GM21576 (cell line): ENCODE measurements at regions not wholly inside any gene's neighbourhood (a gene's known extent, or its start where the extent isn't known, plus 50 kb on each side); places are given as distances from the start of the nearest gene placed in this dataset.

Experiments used
- ATAC-seq: cut with Tn5 transposase; IDR thresholded peaks from one replicate; pipeline ENCODE4 v1.9.1; 2021; ENCODE audit warnings: mild to moderate bottlenecking, moderate library complexity; ENCODE audit not compliant: unreplicated experiment

DNA sequence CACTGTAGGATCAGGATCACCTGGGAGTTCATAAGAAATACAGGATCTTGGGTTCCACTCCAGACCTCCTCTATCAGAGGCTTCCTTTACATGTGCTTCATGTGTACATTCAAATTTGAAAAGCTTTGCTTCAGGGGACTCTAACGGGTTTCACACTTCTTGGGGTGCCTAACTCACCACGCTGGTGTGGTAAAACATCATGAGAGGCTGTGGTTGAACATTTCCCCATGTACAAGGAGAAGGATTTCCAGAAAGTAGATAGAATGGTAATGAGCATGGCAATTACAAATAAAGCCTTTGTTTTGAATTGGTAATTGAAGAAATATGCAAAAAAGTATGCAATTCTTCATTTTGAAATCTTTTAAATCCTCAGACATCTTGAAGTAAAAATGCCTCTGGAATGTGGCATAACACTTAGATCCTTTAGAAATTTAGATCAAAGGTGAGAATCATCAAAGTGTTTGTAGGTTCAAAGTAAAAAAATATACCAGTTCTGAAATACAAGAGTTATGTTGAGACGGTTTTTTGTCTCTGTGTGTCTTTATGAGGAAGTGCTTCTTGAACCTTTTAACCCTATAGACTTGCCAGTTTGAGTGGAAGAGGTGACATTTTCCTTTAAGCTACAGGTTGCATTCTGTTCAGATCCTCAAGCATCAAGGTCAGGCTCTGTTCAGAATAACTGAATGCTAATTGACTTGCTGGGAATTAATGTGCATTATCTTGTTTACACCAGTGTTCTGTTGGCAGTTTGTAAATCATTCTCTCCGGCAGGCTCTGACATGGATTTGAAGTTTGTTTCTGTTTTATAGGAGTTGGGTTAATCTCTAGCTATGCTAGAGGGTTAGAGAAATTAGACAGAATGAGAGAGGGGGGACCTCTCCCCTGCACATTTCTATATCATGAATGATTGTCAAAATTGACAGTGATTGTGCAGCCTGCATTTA, 415.3 kb downstream of the MAN2A1 start:
- ATAC-seq = no peak

DNA sequence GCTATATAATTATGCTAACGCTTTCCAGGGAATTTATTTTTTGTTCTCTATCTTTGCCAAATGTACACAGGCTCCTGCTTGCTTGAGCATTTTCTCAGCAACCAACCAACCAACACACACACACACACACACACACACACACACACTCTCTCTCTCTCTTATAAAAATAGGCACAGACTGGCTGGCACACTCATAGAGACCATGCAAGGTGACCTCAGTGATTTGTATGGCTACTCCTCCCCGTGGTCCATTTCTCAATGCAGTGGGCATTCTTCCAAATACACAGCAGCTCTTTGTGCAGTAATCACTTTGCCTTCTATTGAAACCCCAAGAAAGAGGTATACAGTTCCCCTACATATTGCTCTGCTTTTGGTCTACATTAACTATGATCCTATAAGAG, 416.0 kb downstream of the MAN2A1 start:
- ATAC-seq = no peak

DNA sequence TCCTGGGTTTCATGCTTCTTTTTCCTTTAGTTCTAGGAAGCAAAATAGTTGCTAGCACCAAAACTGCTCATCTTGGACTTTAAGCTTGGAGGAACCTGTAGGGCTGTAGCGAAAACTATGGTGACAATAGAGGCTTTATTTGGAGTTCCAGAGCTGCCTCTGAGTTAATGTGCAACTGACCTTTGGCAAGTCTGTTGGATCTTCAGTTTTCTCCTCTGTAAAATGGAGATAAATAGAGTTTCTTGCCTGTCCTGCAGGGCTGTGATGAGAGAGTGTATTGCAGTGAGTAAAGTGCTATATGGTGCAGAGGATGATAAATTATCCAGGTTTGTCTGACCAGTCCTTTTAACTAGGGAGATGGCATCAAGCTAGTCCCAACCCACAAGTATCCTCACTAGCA, 417.0 kb downstream of the MAN2A1 start:
- ATAC-seq = no peak

DNA sequence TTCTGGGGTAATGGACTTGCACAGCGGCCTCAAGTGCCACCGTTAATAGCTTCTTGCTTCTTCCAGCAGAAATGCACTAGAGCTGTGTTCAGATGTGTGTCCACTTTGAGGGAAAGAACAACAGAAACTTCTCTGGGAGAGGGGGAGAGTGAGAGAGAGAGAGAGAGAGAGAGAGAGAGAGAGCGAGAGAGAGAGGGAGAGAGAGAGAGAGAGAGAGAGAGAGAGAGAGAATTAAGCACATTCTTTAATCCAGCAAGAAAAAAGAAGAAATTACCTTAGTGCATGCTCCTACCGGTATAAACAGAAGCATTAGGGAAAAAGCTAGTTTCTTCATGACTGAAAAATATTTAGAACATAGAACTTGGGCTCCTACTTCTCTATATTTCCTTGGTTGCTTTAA, 418.8 kb downstream of the MAN2A1 start:
- no peak for ATAC-seq

DNA sequence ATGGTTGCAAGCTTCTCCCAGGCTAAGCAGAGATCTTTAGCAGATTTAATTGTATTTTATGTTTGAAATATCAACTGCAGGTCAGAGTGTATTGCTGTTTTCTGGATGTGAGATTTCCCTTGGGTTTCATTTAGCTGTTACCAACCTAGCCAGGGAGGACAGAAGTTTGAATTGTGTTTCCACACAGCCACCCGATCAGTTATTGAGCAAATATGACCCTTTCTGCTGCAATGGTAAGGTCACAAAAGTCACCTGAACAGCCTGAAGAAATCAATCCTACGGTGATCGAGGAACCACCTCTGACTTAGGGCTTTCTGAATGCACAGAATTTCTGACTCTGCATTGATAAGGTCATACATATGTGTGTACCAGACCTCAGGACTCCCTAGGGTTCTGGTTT, 419.9 kb downstream of the MAN2A1 start:
- ATAC-seq = no peak

DNA sequence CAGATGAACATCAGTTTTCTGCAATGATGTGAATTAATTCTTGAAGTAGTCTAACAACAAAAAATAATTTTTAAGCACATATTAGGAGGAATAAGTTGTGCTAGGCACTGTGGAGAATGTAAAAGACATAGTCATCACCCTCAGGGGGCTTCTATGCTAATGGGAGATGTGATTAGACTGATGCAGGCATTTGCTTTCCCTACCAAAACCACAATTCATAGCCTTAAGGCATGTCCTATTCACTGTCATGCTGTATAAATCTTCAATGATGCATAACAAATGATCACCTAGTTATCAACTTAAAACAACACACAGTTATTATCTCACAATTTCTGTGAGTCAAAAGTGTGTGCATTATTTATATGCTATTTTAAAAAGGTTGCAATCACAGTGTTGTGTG, 422.6 kb downstream of the MAN2A1 start:
- ATAC-seq = no peak

DNA sequence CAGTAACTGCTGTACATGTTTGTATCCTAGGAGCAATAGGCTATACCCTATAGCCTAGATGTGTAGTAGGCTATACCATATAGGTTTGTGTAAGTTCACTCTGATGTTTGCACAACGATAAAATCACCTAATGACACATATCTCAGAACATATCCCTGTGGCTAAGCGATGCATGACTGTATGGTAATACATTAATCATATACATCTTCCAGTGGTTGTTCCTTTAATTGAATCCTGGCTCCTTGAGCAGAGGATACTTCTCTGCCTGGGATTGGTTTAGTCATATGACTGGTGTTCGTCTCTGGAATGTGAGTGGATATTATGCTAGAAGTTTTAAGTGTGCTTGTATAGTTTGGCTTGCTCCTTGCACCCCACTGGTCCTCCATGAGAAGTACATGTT, 425.8 kb downstream of the MAN2A1 start:
- no peak for ATAC-seq

DNA sequence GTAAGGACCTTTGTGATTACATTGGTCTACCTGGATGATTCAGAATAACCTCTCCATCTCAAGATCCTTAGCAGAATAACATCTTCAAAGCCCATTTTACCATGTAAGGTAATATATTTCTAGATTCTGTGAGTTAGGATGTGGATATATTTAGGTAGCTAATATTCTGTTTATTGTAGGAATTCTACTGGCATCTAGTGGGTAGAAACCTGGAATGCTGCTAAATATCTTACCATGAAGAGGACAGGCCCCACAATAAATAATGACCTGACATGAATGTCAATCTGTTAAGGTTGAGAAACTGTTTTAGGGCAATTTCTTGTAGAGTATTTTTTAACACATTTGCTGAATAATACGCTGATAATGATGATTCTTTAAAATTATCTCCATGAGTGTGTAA, 426.8 kb downstream of the MAN2A1 start:
- ATAC-seq = no peak

DNA sequence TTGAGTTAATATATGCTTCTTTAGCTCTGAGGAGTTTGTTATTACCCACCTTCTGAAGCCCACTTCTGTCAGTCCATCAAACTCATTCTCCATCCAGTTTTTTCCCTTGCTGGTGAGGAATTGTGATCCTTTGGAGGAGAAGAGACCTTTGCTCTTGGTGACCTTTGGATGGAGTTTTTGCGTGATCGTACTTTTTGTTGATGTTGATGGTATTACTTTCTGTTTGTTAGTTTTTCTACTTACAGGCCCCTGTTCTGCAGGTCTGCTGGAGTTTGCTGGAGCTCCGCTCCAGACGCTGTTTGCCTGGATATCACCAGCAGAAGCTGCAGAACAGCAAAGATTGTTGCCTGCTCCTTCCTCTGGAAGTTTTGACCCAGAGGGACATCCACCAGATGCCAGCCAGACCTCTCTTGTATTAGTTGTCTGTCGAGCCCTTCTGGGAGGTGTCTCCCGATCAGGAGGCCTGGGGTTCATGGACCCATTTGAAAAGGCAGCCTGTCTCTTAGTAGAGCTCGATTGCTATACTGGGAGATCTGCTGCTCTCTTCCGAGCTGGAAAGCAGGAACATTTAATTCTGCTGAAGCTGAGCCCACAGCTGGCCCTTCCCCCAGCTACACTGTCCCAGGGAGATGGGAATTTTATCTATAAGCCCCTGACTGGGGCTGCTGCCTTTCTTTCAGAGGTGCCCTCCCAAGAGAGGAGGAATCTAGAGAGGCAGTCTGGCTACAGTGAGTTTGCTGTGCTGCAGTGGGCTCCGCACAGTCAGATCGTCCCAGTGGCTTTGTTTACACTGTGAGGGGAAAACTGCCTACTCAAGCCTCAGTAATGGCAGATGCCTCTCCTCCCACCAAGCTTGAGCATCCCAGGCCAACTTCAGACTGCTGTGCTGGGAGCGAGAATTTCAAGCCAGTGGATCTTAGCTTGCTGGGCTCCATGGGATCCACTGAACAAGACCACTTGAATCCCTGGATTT, 445.5 kb downstream of the MAN2A1 start:
- ATAC-seq = no peak

DNA sequence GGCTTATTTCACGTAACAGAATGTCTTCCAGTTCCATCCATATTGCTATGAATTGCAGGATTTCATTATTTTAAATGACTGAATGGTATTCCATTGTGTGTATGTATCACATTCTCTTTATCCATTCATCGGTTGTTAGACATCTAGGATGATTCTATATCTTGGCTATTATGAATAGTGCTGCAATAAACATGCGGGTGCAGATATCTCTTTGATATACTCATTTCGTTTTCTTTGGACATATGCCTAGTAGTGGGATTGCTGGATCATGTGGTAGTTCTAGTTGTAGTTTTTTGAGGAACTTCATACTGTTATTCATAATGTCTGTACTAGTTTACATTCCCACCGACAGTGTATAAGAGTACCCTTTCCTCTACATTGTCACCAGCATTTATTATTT, 460.5 kb downstream of the MAN2A1 start:
- ATAC-seq = no peak

DNA sequence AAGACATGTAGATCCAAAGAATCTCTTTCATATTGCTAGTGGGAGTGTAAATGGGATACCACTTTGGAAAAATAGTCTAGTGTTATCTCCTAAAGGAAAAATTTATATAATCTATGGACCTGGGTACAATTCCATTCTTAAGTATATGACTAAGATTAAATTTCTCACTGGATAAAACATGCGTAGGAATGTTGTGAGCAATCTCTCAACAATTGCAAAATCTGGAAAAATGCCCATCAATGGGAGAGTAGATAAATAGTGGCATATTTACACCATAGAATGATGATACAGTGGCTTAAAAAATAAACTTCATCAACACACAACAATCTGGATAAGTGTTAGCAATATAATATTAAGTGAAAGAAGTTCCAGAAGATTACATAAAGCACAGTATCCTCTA, 469.5 kb downstream of the MAN2A1 start:
- no peak for ATAC-seq

DNA sequence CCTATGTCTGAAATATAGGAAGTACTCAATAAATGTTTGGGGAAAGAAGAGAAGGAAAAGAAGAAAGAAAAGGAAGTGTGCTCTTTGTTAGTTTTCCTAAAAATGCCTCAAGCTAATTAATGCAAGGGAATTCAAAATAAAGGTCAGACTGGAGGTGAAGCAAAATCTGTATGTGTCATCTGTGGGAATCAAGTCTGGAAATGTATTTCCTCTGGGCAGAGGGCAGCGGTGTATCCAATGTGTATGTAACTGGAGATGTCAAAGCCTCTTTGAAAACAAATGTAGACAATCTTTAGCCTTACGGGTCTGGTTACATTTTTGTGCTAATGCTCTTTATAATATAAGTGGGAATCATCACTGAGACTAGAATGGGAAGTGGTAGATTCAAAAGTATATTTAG, 471.4 kb downstream of the MAN2A1 start:
- no peak for ATAC-seq

DNA sequence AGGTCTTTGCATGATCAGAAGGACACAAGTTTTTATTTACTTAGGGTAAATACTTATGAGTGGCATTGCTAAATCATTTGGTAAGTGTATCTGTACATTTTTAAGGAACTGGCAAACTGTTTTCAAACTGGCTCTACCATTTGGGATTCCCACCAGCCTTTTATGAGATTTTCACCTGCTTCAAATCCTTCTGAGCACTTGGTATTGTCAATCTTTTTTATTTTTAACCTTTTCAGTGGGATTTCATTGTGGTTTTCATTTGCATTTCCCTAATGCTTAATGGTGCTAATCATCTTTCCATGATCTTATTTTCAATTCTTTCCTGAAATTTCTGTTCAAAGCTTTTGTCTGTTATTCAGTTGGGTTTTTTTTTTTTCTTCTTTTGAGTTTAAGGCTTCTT, 475.6 kb downstream of the MAN2A1 start:
- no peak for ATAC-seq

DNA sequence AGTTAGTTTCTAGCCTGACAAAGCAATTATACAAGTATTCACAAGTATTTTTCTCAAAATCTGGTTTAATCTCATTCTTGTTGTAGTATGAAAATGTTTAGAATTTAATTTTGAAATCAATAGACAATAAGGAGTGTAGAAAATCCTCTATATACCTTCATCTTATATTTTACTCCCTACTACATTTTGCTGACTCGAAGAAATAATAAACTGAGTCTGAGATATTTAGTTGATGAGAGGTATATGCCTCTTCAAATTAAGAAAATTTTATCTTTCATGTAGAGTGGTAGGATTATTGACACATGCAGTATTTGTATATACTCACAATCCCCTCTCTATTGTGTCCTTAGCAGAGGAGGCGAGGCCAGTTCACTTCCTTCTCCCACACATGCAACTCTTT, 477.7 kb downstream of the MAN2A1 start:
- no peak for ATAC-seq

DNA sequence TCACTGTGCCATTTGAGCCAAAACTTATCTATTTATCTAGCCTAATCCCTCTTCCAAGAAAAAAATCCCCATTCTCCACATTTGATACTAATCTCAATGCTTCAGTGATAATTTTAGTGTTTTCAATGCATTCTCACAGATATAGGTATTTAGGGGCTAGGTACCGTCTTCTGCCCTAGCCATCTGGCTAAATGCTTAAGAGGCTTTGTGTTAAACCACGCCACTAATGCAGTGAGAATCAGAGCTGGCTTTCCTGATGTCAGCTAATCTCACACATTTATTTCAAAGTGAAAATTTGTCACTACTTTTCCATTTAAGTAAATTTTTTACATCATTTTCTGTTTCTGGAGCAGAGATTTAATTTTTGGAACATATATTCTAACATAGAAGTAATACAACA, 479.7 kb downstream of the MAN2A1 start:
- no peak for ATAC-seq

DNA sequence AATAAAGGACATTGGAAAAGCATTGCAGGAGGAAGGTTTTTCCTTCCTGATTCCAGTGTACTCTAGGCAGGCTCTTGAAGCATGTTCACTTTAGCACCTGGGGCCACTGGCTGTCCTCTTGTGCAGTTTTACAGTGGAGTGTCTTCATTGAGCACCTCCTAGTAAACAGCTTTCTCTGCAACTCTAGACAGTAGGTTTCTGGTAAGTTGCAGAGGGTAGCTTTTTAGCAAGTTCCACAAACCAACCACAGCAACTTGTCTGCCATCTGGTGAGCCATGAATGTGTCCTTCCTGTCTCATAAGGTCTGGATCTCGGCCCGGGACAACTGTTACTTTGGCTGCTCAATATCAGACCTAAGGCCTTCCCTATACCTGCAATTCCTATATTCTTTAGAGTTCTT, 488.0 kb downstream of the MAN2A1 start:
- ATAC-seq = no peak

DNA sequence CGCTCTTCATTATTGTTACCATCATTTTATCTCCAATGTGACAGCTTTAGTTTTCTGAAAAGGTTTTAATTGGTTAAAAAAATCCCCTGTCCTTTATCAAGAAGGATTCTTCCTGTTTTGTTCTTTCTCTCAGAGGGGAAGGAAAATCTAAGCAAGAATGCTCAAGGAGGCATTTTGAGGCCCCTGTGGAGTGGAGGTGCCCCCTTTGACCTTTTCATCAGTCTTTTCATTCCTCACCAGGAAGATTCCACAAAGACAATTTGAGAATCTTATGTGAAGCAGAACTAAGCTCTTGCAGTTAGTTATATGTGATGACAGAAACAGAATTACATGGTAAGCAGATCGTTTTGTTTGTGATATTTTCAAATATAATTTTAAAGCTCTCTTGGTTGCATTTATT, 489.6 kb downstream of the MAN2A1 start:
- ATAC-seq = no peak

DNA sequence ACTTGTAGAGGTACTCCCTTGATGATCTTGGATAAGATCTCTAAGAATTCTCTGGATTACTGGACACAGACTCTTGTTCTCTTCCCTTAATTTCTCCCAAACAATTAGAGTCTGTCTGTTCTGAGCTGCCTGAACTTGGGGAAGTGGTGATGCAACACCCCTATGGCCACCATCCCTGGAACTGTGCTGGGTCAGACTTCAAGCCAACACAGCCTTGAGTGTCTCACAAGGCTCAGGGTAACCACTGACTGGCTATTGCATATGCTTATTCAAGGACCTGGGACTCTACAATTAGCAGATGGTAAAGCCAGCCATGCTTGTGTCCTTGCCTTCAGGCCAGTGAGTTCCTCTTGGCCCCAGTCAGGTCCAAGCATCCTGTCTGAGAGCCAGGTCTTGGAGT, 504.5 kb downstream of the MAN2A1 start:
- no peak for ATAC-seq

DNA sequence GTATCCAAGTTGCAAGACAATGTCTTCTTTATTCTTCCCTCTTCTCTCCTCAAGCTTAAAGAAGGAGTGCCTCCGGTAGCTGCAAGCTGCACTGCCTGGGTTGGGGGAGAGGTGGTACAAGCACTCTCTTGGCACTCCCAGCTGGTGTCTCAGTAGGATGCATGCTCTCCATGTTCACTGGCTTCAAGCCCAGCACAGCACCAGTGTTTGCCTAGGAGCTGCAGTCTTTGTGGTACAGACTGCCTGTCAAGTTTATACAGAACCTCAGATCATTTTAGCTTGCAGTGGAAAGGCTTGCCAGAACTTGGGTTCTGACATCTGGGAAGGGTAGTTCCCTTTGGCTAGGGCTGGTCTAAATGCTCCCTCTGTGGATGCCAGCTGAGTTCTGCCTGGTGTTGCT, 505.6 kb downstream of the MAN2A1 start:
- no peak for ATAC-seq

DNA sequence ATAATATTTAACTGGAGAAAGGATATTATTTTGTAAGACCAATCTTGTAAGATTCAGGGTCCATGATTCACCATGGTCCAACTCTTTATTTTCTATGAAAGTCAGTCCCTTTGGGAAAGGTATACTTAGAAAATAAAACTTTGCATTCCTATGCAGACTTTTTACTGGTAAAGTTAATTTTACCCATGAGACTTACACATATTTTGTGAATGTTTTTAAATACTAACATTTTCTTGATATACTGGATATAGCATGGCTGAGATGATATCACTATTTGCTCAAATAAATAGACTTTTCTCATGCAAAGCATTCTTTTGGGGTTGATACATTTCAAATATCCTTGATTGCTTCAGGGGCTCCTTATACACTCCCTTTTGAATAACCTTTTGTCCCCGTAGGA, 512.1 kb downstream of the MAN2A1 start:
- ATAC-seq = no peak

DNA sequence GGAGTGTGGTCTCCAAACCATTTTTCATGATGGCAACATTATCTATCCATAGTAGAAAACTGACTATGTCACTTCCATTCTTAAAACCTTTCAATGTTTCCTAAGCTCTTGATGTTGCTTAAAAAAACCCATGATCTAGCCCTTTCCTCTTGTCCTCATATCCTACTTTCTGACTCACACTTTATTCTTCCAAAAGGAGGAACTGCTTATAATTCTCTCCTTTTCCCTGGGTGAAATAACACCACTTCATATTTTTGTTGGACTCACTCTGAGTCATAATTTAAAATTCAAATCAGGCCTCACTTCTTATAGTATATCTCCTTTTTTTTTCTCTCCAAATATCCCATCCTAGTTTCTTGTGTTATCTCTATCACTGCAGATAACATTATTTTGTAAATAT, 513.9 kb downstream of the MAN2A1 start:
- ATAC-seq = no peak

DNA sequence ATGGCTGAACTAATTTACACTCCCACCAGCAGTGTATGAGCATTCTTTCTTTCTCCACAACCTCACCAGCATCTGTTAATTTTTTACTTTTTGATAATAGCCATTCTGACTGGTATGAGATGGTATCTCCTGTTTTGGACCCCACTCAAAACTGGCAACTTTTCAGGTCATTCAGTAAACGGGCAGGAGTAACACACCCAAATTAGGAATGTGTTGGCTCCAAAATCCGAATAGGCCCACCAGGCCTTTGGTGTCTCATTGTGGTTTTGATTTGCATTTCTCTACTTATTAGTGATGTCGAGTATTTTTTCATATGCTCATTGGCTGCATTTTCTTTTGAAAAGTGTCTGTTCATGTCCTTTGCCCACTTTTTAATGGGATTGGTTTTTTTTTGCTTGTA, 517.1 kb downstream of the TMEM232 start:
- no peak for ATAC-seq
